Colonic mucosa (tissue), 4 donors: ENCODE measurements at regions not wholly inside any gene's neighbourhood (a gene's known extent, or its start where the extent isn't known, plus 50 kb on each side); places are given as distances from the start of the nearest gene placed in this dataset.

Source experiments
- DNase-seq: peaks from one replicate; pipeline ENCODE4 v3.0.0-alpha.2; 2020
- H3K27ac ChIP-seq: fragments of 200-600 bp; one replicate; pipeline ENCODE4 v1.8.0; 2021
- H3K27me3 ChIP-seq: fragments of 200-600 bp; one replicate; pipeline ENCODE4 v1.8.0; 2021
- H3K36me3 ChIP-seq: fragments of 200-600 bp; one replicate; pipeline ENCODE4 v1.8.0; 2021
- H3K4me1 ChIP-seq: fragments of 200-600 bp; one replicate; pipeline ENCODE4 v1.8.0; 2021; ENCODE audit warnings: mild to moderate bottlenecking
- H3K4me3 ChIP-seq: fragments of 200-600 bp; one replicate; pipeline ENCODE4 v1.8.0; 2021
- H3K9ac ChIP-seq, 2 donors: one replicate each; pipeline ENCODE4 v1.7.0; 2013; ENCODE audit warnings: control low read depth in 2 of 2, low read depth in 2 of 2, low read length in 2 of 2
- H3K9me3 ChIP-seq: fragments of 200-600 bp; one replicate; pipeline ENCODE4 v1.8.0; 2021
- intact Hi-C: fragments of 100-400 bp; cut with DNase I; formaldehyde crosslinking; loops from one replicate; pipeline ENCODE4 v1.14.1; 2022
- TF ChIP-seq, protein P1 (sequence below): fragments of 200-600 bp; IDR thresholded peaks from one replicate; pipeline ENCODE4 v1.8.0; 2022; ENCODE audit warnings: antibody characterized with exemption, mild to moderate bottlenecking
- donor health status: healthy.
- donor health status: DM: no; HTN: no; CAD: no.
- donor health status: DM: no; HTN: no; CAD: no.

DNA sequence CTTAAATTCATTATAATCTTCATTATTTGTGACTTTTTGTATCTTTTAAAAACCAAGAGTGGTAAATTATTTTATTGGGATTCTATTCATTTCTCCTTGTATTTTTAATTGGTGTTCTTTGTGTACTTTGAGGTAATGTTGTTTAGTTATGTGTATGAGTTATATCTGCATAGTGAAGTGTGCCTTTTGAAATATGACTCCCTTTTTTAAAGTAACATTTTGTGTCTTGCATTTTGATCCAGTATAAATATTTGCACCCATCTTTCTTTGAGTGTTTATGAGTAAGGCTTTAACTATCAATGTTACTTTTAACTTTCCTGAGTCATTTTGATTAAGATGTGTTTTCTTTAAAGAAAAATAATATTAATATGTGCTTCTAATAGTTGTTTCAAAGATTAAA is 90.0 kb upstream of the MYOCD start:
- DNase-seq, result no peak
- TF ChIP-seq, protein P1, sequence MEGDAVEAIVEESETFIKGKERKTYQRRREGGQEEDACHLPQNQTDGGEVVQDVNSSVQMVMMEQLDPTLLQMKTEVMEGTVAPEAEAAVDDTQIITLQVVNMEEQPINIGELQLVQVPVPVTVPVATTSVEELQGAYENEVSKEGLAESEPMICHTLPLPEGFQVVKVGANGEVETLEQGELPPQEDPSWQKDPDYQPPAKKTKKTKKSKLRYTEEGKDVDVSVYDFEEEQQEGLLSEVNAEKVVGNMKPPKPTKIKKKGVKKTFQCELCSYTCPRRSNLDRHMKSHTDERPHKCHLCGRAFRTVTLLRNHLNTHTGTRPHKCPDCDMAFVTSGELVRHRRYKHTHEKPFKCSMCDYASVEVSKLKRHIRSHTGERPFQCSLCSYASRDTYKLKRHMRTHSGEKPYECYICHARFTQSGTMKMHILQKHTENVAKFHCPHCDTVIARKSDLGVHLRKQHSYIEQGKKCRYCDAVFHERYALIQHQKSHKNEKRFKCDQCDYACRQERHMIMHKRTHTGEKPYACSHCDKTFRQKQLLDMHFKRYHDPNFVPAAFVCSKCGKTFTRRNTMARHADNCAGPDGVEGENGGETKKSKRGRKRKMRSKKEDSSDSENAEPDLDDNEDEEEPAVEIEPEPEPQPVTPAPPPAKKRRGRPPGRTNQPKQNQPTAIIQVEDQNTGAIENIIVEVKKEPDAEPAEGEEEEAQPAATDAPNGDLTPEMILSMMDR, result no peak
- H3K27ac ChIP-seq, result no peak overlapping the region
- H3K27me3 ChIP-seq, result no peaks in the 10 kb centered on the region
- H3K36me3 ChIP-seq, result no peaks in the 10 kb centered on the region
- H3K4me1 ChIP-seq, result no peaks in the 10 kb centered on the region
- H3K4me3 ChIP-seq, result no peak overlapping the region
- H3K9me3 ChIP-seq, result no peaks in the 10 kb centered on the region
- intact Hi-C loops, result no loop called here
- no peak overlapping the region for H3K9ac ChIP-seq

DNA sequence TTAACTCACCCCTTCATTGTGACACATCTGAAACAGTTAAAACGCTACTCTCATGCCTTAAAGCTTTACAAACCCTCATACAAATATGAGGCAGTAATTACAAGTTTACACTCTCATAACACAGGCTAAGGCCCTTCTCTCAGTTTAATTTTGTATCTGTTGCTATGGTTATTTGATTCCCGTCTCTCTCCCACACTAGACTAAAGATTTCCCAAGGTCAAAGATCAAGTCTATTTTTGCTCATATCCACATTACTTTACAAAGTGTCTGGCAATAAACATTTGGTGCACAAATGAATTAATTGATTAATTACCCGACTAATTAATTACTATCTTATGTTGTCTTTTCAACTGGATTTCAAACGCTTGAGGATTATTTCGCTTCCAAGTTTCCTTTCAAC is 86.4 kb upstream of the MYOCD start:
- H3K36me3 ChIP-seq, result no peaks in the 10 kb centered on the region
- TF ChIP-seq, protein P1, result no peak
- DNase-seq, result no peak
- H3K4me3 ChIP-seq, result no peak overlapping the region
- no peaks in the 10 kb centered on the region for H3K27me3 ChIP-seq
- H3K27ac ChIP-seq, result no peak overlapping the region
- H3K9me3 ChIP-seq, result no peaks in the 10 kb centered on the region
- no peak overlapping the region for H3K9ac ChIP-seq
- intact Hi-C loops, result no loop called here
- H3K4me1 ChIP-seq, result no peaks in the 10 kb centered on the region

DNA sequence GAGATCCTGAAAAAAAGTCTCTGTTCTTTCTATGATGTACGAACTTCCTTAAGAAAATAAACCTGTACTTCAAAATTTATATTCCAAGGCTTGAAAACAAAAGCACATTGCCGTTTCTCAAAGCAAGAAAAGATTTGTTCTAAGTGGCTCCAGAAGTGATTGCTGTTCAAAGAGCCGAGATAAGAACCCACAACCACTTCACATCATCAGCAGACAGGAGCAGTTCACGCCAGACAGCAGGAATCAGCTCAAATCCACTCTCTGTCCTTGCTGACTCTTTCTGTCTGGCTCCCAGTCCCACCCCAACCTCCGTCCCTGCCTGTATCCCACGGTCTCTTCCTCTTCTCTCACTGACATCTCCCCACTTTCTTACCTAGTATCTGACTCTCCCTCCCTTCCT is 85.0 kb upstream of the MYOCD start:
- TF ChIP-seq, protein P1, result no peak
- Histone ChIP-seq H3K9me3 (no peaks in the 10 kb centered on the region), H3K4me3 (no peak overlapping the region), H3K9ac (no peak overlapping the region), H3K27ac (no peak overlapping the region), H3K4me1 (no peaks in the 10 kb centered on the region), H3K27me3 (no peaks in the 10 kb centered on the region), H3K36me3 (no peaks in the 10 kb centered on the region)
- intact Hi-C loops, result no loop called here
- DNase-seq, result no peak

DNA sequence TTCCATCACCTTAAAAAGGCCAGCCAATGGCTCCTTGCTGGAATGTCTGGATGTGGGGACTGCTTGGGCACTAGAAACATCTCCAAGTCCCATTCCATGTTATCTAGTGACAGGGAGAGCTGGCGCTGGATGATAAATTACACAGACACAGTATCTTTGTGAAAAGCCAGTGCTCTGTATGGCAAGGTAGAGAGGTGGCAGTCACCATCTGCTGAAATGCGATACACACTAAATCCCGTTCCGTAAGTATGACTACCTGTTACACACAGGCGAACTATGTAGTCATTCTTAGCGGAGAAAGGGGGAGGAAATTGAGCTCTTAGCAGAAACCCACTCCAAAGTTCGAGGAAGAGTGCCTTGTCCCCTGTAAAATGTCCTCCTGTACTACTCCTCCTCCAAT is 81.0 kb upstream of the MYOCD start:
- H3K4me3 ChIP-seq, result no peak overlapping the region
- no peaks in the 10 kb centered on the region for H3K4me1 ChIP-seq
- no peaks in the 10 kb centered on the region for H3K9me3 ChIP-seq
- intact Hi-C loops, result no loop called here
- no peak overlapping the region for H3K9ac ChIP-seq
- no peak for DNase-seq
- H3K36me3 ChIP-seq, result no peaks in the 10 kb centered on the region
- H3K27me3 ChIP-seq, result no peaks in the 10 kb centered on the region
- H3K27ac ChIP-seq, result no peak overlapping the region
- TF ChIP-seq, protein P1, result no peak

DNA sequence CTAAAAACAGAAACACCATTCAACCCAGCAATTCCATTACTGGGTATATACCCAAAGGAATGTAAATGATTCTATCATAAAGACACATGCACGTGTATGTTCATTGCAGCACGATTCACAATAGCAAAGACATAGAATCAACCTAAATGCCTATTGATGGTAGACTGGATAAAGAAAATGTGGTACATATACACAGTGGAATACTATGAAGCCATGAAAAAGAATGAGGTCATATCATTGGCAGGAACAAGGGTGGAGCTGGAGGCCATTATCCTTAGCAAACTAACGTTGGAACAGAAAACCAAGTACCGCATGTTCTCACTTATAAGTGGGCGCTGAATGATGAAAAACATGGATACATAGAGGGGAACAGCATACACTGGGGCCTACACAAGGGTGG is 77.2 kb upstream of the MYOCD start:
- TF ChIP-seq, protein P1, result no peak
- Histone ChIP-seq H3K27ac (no peak overlapping the region), H3K9me3 (no peaks in the 10 kb centered on the region), H3K27me3 (no peaks in the 10 kb centered on the region), H3K4me3 (no peak overlapping the region), H3K36me3 (no peaks in the 10 kb centered on the region), H3K9ac (no peak overlapping the region), H3K4me1 (no peaks in the 10 kb centered on the region)
- intact Hi-C loops, result no loop called here
- DNase-seq, result no peak

DNA sequence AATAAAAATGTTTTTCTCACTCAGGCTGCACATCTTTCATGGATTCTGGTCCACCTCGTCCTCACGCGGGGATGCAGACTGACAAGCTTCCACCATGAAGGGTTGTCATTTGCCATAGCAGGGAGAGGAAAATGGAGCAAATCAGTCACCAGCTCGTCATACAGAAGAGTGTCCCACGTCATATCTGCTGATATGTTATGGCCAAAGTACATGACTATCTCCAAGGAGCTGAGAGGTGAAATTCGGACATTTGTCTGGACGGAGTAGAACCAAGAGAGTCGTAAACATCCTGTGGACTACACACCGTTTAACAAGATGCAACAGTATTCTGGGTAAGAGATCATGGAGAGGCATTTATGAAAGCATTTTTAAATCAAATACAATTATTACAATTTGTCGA is 75.3 kb upstream of the MYOCD start:
- no peaks in the 10 kb centered on the region for H3K36me3 ChIP-seq
- no peak for DNase-seq
- no peak overlapping the region for H3K27ac ChIP-seq
- no peaks in the 10 kb centered on the region for H3K4me1 ChIP-seq
- no peak overlapping the region for H3K9ac ChIP-seq
- intact Hi-C loops, result no loop called here
- no peaks in the 10 kb centered on the region for H3K9me3 ChIP-seq
- TF ChIP-seq, protein P1, result no peak
- no peaks in the 10 kb centered on the region for H3K27me3 ChIP-seq
- H3K4me3 ChIP-seq, result no peak overlapping the region
